ENCODE measurements at regions not wholly inside any gene's neighbourhood (a gene's known extent, or its start where the extent isn't known, plus 50 kb on each side); places are given as distances from the start of the nearest gene placed in this dataset.

DNA sequence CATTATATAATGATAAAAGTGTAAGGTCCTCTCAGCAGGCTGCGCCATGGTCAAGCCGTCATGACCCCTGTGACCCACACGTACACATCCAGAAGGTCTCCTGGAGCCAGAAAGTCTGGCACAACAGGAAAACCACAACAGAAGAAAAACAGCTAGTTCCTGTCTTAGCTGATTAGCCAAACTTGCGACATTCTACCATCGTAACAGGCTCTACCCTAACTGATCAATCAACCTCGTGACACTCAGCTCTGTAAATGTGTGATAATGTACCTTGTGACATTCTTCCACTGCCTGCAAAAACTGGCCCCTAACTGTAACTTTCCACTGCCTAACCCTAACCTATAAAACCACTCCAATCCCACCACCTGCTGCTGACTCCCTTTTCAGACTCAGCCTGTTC is 316.4 kb upstream of the TUSC1 start:
- H3K4me1 Mint-ChIP-seq: no peaks in the 10 kb centered on the region
- H3K36me3 Mint-ChIP-seq (ENCODE audit: low read depth): peaks cover 2% of the 10 kb centered on the region
- DNase-seq (ENCODE audit: low read depth, low spot score): no peak
- no peaks in the 10 kb centered on the region for H3K27me3 Mint-ChIP-seq (ENCODE audit: low read depth)
- peaks cover 16% of the 10 kb centered on the region for H3K9me3 Mint-ChIP-seq
- H3K27ac Mint-ChIP-seq (ENCODE audit: unreplicated experiment): no peak overlapping the region
- H3K4me3 Mint-ChIP-seq: no peak overlapping the region
- TF ChIP-seq, protein P1, sequence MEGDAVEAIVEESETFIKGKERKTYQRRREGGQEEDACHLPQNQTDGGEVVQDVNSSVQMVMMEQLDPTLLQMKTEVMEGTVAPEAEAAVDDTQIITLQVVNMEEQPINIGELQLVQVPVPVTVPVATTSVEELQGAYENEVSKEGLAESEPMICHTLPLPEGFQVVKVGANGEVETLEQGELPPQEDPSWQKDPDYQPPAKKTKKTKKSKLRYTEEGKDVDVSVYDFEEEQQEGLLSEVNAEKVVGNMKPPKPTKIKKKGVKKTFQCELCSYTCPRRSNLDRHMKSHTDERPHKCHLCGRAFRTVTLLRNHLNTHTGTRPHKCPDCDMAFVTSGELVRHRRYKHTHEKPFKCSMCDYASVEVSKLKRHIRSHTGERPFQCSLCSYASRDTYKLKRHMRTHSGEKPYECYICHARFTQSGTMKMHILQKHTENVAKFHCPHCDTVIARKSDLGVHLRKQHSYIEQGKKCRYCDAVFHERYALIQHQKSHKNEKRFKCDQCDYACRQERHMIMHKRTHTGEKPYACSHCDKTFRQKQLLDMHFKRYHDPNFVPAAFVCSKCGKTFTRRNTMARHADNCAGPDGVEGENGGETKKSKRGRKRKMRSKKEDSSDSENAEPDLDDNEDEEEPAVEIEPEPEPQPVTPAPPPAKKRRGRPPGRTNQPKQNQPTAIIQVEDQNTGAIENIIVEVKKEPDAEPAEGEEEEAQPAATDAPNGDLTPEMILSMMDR (conservative IDR thresholded peaks at IDR 0.05): no peak

DNA sequence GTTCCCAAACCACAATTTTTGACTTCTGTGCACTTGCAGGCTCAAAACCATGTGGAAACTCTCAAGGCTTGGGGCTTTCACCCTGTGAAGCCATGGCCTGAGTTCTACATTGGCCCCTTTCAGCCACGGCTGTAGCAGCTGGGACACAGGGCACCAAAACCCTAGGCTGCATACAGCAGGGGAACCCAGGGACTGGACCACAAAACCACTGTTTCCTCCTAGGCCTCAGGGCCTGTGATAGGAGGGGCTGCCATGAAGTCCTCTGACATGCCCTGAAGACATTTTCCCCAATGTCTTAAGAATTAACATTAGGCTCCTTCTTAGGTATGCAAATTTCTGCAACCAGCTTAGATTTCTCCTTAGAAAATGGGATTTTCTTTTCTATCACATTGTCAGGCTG is 312.1 kb upstream of the TUSC1 start:
- TF ChIP-seq, protein P1 (conservative IDR thresholded peaks at IDR 0.05): no peak
- Mint-ChIP-seq H3K27me3 (ENCODE audit: low read depth) (no peaks in the 10 kb centered on the region), H3K36me3 (ENCODE audit: low read depth) (peaks cover 4% of the 10 kb centered on the region), H3K27ac (ENCODE audit: unreplicated experiment) (no peak overlapping the region), H3K4me1 (no peaks in the 10 kb centered on the region), H3K9me3 (peaks cover 24% of the 10 kb centered on the region), H3K4me3 (no peak overlapping the region)
- DNase-seq (ENCODE audit: low read depth, low spot score): no peak

DNA sequence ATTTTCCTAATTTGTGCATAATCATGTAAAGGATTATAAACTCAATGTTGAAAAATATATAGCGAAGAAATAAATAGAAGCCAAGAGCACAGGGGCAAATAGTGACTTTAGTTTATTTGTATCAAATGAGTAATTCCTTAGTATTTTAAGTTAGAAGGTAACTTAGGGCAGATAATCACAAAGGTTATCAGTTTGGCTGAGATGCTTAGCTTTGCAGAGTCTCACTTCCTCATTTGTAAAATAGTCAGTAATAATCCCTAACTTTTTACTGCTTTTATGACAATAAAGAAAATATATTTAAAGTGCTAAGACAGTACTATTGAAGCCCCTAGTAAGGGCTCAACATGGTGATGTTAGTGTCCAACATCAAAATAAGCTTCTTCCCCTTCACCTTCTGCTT is 297.4 kb upstream of the TUSC1 start:
- no peak overlapping the region for H3K27ac Mint-ChIP-seq (ENCODE audit: unreplicated experiment)
- no peaks in the 10 kb centered on the region for H3K36me3 Mint-ChIP-seq (ENCODE audit: low read depth)
- no peak overlapping the region for H3K4me3 Mint-ChIP-seq
- no peaks in the 10 kb centered on the region for H3K27me3 Mint-ChIP-seq (ENCODE audit: low read depth)
- no peaks in the 10 kb centered on the region for H3K4me1 Mint-ChIP-seq
- DNase-seq (ENCODE audit: low read depth, low spot score): no peak
- H3K9me3 Mint-ChIP-seq: peaks cover 5% of the 10 kb centered on the region
- TF ChIP-seq, protein P1 (conservative IDR thresholded peaks at IDR 0.05): no peak

DNA sequence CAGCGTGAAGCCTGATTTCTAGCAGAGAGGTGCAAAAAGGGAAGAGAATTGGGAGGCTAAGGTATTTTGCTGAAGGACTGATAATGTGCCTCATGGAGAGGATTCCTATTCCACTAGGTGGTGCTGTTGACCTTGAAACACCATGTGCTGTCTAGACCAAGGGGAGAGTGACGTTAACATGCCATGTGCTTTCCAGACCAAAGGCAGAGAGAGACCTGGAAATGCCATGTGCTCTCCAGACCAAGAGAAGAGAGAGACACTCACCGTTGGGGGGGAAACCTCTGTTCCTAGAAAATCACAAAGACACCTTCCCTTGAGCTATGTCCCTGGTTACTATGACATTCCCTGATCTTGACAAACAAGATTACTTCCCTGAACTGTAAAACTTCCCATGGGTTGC is 286.0 kb upstream of the TUSC1 start:
- Mint-ChIP-seq H3K4me3 (no peak overlapping the region), H3K27ac (ENCODE audit: unreplicated experiment) (no peak overlapping the region), H3K9me3 (peaks cover 11% of the 10 kb centered on the region), H3K36me3 (ENCODE audit: low read depth) (no peaks in the 10 kb centered on the region), H3K27me3 (ENCODE audit: low read depth) (no peaks in the 10 kb centered on the region), H3K4me1 (no peaks in the 10 kb centered on the region)
- DNase-seq (ENCODE audit: low read depth, low spot score): peak; percentile 14
- TF ChIP-seq, protein P1 (conservative IDR thresholded peaks at IDR 0.05): peak; percentile 70

DNA sequence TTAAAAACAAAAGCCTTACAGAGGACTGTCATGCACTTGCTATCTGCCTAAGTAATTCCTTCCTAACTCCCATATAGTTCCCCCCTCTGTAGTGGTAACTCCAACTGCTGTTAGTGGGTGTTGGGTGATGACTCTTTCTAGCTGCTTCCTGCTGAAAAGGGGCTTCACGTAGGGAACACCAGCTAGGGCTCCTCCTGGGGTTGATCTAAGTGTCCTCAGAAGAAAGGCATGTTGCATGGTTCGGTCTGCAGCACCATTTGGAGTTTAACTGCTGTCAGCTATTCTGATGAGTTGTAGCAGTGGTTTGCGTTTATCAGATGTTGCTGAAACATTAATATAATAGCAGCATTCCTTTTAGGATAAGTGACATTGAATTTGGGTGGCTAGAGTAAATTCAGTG is 281.9 kb upstream of the TUSC1 start:
- Mint-ChIP-seq H3K9me3 (peaks cover 8% of the 10 kb centered on the region), H3K4me3 (no peak overlapping the region), H3K36me3 (ENCODE audit: low read depth) (no peaks in the 10 kb centered on the region), H3K27me3 (ENCODE audit: low read depth) (no peaks in the 10 kb centered on the region), H3K27ac (ENCODE audit: unreplicated experiment) (no peak overlapping the region), H3K4me1 (no peaks in the 10 kb centered on the region)
- TF ChIP-seq, protein P1 (conservative IDR thresholded peaks at IDR 0.05): no peak
- no peak for DNase-seq (ENCODE audit: low read depth, low spot score)

DNA sequence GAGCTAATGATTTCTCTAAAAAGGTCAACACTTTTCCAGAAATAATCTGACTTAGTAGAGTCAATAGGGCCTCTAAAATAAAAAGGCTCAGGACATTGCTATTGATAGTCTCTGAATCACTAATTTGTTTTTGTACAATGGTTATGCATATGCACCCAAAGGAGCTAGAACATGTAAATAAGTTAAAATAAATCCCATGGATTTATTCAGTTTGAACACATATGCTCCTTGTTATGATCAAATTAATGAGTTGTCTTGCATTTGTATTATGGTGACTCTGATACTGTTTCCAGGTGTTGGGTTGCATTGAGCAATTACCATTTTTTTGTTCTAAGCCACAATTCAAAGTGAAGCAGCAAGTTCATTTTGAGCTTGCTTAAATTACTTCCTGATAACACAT is 276.0 kb upstream of the TUSC1 start:
- TF ChIP-seq, protein P1 (conservative IDR thresholded peaks at IDR 0.05): no peak
- DNase-seq (ENCODE audit: low read depth, low spot score): no peak
- Mint-ChIP-seq H3K4me3 (no peak overlapping the region), H3K9me3 (no peaks in the 10 kb centered on the region), H3K27ac (ENCODE audit: unreplicated experiment) (no peak overlapping the region), H3K4me1 (no peaks in the 10 kb centered on the region), H3K27me3 (ENCODE audit: low read depth) (no peaks in the 10 kb centered on the region), H3K36me3 (ENCODE audit: low read depth) (no peaks in the 10 kb centered on the region)
